ENCODE measurements at regions not wholly inside any gene's neighbourhood (a gene's known extent, or its start where the extent isn't known, plus 50 kb on each side); places are given as distances from the start of the nearest gene placed in this dataset.

GRCh38 chr4:165612936-165613335, 234.1 kb downstream of the CPE start:
- DNase-seq, result no peak

DNA sequence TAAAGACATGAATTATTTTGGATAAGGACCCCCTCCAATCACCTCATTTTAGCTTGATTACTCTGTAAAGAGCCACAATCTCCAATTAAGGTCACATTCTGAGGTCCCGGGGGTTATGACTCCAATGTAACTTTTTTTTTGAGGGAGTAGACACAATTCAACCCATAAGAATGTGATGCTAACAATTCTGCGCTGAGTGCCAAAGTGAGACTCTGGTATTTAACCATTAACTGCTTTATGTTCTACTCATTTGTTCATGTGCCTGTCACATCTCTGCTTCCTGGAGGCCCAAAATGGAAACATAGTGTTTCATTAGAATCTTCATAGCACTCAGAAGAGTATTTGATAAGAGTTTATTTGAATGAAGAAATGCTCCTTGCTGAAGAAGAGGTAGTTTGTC, 234.8 kb downstream of the CPE start:
- no peak for DNase-seq

- no peak for DNase-seq
These were observed 242.1 kb downstream of the CPE start for GRCh38 chr4:165620913-165621312.

DNA sequence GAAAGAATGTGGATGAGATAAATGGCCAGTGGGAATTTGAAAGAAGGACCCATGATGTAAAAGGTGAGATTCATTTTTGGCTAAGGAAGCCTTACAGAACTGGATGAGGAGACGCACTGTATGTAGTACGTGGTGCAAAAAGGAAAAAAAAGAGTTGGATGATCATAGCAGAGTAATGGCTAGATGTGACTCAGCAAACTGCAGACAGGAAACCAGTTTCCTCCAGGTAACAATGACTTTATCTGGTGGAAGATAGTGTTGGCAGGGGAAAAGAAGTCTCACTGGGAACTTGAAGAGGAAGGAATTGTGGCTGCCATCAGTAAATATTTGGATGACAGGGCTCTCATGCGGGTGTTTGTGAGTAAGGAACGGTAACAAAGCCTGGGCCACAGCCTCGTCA, 243.2 kb downstream of the CPE start:
- DNase-seq, result no peak

DNA sequence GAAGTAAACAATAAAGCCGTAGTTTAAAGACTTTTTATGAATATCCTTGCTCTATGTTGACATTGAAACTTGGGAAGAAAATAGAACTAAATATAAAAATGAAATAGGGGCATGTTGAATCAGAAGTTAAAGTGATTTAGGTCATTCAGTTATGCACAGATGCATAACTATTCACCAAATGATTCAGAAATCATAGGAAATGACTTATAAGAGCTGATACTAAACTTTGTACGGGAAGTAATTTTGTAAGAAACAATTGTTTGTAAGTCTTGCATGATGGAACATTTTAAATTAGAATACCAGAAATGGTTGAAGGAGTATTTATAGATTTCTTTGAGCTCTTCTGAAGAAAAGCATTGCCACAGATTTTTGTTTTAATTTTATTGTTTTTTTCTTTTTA, 246.5 kb downstream of the CPE start:
- no peak for DNase-seq

DNA sequence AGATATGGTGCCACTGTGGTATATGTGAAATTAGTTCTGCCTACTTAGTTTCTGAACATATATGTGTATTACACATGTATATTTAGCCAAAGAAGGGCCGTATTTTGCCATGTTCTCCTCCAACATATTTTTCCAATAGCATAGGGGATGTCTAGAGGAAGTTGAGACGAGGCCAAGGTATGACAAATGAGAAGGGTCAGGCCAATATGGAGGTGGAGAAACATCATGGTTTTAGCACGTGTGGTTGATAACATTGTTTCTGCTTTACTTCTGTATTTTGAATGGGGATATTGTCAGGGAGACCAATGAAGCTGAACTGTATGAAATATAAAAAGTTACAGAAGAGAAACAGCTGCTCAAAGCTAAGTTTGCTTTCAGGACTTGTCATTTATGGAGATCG, 246.7 kb upstream of the TLL1 start:
- DNase-seq, result no peak

GRCh38 chr4:165627128-165627527, 245.9 kb upstream of the TLL1 start:
- no peak for DNase-seq

- no peak for DNase-seq
These were observed 245.5 kb upstream of the TLL1 start for GRCh38 chr4:165627548-165627947.

DNA sequence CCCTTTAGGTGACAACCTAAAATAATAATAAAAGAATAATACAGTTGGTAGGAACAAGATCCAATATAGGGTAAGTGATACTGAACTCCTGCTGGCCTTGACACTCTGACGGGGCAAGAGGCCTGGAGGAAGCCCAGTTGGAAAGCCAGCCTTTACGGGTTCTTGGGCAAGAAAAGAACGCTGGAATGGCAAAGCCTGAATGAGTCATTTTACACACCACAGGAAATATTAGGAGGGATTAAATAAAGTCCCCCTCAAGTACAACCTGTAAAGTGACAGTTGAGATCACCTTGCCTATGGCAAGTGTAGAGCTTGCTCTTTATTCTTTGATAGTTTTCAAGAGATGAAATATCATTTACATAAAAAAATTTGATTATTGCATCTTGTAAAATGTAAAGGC, 244.5 kb upstream of the TLL1 start:
- DNase-seq, result no peak

GRCh38 chr4:165630671-165631070, 242.4 kb upstream of the TLL1 start:
- DNase-seq, result no peak

DNA sequence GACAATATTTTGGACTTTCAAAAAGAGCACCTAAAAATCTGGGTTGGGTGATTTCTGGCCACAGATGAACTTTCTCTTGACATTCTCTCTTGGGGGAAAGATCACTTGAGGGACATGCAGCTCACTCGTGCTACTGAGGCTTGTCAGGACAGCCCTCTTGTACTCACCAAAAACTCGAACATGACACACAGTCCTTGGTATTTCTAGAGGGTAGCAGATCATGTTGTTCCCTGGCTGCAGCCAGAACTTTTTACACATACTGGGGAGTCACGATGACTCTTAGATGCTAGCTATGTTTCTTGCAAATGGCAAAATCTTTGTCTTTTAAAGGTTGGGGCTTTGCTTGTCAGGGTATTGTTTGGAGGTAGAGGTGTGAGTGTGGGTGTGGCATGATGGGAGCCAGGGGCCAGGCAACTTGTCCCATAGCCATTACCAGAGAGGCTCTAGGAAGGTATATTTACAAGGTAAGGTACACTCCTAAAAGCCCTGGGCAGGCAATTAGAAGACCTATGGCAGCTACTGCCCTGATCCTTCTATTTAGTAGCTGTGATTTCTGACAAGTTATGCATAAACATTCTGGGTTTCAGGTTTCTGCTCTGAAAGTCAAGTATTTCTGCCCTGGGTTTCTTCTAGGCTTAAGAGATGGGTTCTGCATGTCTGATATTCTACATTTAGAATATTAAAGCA, 241.7 kb upstream of the TLL1 start:
- DNase-seq, result no peak

DNA sequence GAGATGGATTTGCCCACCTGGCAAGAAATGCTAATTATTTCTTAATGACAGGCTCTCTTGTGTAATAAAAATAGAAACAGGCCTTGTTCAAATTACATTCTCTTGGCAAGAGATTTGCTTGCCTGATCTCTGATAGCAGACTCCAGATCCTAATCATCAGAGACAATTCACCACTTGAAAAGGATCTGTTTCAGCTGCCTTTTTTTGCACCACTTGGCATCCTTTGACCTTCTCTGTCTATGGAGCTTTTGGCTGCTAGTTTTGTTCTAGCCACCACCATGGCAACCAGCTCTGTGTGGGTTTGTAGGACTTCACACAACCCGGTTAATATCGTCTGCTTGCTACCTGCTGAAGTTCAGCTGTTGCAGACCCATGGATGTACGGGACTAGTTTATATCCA, 241.1 kb upstream of the TLL1 start:
- DNase-seq, result no peak

- no peak for DNase-seq
These were observed 238.3 kb upstream of the TLL1 start for GRCh38 chr4:165634766-165635165.

DNA sequence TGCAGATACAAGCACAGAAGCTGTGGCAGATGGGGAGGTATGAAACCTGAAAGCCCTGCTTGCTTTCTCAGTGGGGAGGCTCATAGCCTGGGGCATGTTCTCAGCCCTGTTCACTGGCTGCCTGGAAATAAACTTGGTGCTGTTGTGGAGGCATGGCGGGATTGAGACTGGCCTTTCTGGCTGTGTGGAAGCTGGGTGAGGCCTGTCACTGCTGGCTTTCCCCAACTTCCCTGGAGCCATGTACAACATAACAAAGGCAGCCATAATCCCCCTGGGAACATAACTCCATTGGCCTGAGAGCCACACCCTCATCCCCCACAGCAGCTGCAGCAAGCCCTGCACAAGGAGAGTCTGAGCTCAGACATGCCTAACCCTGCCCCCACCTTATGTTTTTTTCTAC, 237.7 kb upstream of the TLL1 start:
- DNase-seq, result no peak

DNA sequence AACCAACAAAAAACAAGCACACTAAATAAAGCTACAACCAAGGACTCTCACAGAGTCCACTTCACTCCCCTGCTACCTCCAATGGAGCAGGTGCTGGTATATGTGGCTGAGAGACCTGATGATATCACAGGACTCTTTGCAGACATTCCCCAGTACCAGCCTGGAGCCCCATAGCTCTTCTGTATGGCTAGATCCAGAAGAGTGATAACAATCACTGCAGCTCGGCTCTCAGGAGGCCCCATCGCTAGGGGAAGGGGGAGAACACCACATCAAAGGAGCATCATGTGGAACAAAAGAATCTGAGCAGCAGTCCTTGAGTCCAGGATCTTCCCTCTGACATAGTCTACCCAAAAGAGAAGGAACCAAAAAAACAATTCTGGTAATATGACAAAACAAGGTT, 237.1 kb upstream of the TLL1 start:
- DNase-seq, result no peak

DNA sequence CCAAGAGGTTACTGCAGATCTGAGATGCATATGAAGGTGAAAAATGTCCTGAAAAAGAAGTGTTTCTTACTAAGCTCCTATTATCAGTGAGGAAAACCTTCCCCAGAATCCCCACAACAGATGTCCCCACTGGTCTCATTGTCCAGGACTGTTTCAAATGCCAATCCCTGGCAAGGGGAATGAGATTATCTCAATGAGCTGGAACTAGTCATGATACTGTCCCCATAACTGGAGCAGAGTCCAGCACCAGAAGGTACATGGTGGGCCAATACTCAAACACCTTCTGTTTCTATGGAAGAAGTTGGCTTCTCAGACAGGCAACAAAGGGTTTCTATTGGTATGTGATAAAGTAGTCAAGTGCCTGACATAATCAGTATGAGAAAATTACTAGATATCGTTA, 221.1 kb upstream of the TLL1 start:
- DNase-seq, result no peak

- DNase-seq, result no peak
These were observed 218.5 kb upstream of the TLL1 start for GRCh38 chr4:165654556-165654955.

GRCh38 chr4:165656399-165656798, 216.6 kb upstream of the TLL1 start:
- no peak for DNase-seq

DNA sequence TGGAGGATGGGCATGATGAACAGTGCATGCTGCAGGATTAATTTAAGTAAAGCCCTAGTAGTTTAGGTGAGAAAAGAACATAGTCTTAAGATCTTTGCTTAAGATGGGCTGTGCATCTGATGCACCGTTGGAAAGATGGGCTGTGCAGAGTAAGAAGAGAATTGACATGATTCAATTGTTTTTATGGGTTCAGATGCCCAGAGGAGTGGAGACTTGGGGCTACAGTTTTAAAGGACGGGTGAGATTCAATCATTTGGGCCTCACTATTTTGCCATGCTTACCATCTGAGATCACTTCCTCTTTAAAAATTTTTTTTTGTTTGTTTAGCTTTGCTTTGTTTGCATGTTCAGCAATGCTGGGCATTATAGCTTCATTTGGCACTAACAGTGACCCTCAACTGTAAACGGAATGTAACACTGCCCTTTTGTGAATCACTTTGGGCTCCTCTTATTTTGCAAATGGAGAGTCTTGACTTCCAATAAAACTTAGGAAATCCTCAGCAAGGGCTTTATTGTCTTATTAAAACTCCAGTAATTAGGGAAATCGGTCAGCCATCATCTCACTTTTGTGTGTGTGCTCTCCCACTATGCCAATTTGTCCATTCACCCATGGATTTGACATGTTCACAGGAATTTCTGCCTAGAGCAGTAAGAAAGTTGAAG, 216.1 kb upstream of the TLL1 start:
- DNase-seq, result no peak

DNA sequence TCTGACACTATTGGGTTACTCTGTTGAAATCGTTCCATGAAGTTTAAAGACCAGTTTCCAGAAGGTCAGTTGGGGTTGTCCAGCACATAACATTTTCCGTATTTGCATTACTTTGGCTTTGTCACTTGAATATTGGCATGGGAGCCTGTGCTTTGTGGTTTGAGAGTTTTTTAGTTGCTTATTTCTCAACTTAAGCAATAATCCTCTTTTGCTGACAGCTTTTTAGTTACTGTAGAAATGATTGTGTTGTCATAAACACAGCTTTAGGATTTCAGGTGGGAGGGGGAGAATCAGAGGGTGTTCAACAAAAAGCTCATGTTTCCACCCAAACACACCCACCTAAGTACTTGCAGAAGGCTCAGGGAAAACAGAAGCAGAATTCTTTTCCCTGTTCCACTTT, 210.7 kb upstream of the TLL1 start:
- no peak for DNase-seq

DNA sequence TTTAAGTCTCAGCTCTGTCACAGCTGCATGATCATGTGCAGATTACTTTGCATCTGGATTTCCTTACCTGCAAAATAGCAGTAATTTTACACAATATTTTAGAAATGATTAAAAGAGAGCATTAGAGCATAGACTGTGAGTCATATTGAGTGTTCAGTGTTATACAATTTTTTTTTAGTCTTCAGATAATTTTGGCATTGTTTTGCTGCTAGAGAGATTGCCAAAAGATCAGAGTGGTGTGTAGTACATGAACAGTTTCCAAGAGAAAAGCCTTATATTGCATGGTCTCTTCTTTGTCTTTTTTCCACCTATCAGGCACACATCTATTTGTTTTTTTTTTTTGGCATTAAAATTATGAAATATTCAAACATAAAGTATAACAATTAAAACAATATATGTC, 209.6 kb upstream of the TLL1 start:
- DNase-seq, result no peak

GRCh38 chr4:165666836-165667235, 206.2 kb upstream of the TLL1 start:
- DNase-seq, result no peak

DNA sequence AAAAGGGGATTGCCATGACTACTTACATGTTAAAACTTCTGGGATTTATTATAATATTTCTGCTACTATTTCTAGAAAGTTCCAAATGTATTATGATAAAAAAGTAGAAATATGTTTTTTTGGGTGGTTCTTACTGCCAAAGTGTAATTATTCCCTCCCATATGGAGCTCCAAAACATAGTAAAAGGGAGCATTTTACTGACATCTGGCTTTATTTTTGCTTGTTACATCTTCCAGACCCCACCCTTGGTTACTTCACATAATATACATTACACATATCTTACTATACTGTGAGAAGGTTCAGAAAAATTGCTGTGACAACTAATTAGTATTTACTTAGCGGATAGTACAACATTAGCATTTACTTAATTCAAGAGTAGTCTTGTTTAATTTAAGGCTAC, 205.1 kb upstream of the TLL1 start:
- no peak for DNase-seq

DNA sequence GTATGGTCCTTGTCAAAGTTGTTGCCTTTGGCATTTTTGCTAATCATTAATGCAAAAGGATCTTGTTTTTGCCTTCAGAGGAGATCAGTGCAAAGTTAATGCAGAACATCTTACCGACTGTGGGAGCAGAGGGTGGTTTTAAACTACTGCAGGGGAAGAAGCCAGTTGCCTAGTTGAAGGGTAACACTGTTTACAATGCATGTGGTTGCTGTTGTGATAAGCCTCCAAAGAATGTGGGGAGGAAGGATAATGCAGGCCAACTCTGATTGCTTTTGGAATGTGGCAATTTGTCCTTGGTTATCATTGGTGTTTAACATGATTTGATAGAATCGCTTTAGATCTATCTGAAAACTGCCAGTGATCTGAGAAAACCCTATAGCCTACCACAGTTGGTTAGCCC, 204.3 kb upstream of the TLL1 start:
- no peak for DNase-seq

DNA sequence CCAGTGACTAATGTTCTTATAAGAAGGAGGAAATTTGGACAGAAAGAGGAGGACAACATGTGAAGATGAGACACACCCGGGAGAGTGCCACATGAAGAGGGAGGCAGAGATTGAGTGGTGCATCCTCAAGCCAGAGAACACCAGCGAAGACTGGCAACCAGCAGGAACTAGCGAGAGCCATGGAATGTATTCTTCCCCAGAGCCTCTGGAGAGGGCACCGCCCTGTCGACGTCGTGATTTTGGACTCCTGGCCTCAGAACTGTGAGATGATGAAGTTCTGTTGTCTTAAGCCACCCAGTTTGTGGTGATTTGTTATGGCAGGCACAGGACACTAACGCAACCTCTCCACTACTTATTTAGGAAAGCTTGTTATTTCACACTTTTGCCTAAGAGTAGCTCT, 196.0 kb upstream of the TLL1 start:
- DNase-seq, result no peak

All from Kasumi-1 (cell line).